H1 (cell line): ENCODE measurements at regions not wholly inside any gene's neighbourhood (a gene's known extent, or its start where the extent isn't known, plus 50 kb on each side); places are given as distances from the start of the nearest gene placed in this dataset.

Experiments
- CTCF ChIA-PET: fragments of 300-600 bp; sonication (Branson Sonifier 250); formaldehyde crosslinking; loops from one replicate; lab custom pipeline; 2021; ENCODE audit not compliant: partially characterized antibody; lab: Charles Lee
- POLR2A ChIA-PET: fragments of 300-600 bp; sonication (Branson Sonifier 250); formaldehyde crosslinking; loops from one replicate; lab custom pipeline; 2021; ENCODE audit warnings: inconsistent platforms; ENCODE audit not compliant: partially characterized antibody; lab: Charles Lee
- DNase-seq, 2 experiments: peaks; one replicate each; pipeline versions ENCODE4 v3.0.0 to v3.0.0-alpha.2; 2010 to 2022; ENCODE audit warnings: low spot score in 2 of 2, low read depth in 1 of 2, mixed read lengths in 1 of 2
- FAIRE-seq: peaks from 2 replicates; lab custom pipeline; 2011; peaks lifted over from hg19 to GRCh38; lab: Jason Lieb, UNC
- H2AFZ ChIP-seq: 2 replicates; pipeline ENCODE4 v1.8.1; 2012; ENCODE audit warnings: low read length, inconsistent platforms
- H2AK5ac ChIP-seq: 2 replicates; pipeline ENCODE4 v1.6.1; 2013; ENCODE audit warnings: low read depth, low read length
- H2BK120ac ChIP-seq: replicated peaks from 2 replicates; pipeline ENCODE3; 2013; ENCODE audit warnings: low read depth, low read length, inconsistent platforms
- H2BK12ac ChIP-seq: 2 replicates; pipeline ENCODE4 v1.6.1; 2013; ENCODE audit warnings: low read depth, low read length
- H2BK15ac ChIP-seq: 2 replicates; pipeline ENCODE4 v1.6.1; 2013; ENCODE audit warnings: low read length
- H2BK20ac ChIP-seq: 2 replicates; pipeline ENCODE4 v1.6.1; 2013; ENCODE audit warnings: low read length
- H2BK5ac ChIP-seq: 2 replicates; pipeline ENCODE4 v1.6.1; 2013; ENCODE audit warnings: low read depth, low read length
- H3K14ac ChIP-seq: 2 replicates; pipeline ENCODE4 v1.6.1; 2013; ENCODE audit warnings: inconsistent platforms; ENCODE audit not compliant: insufficient read length
- H3K18ac ChIP-seq: 2 replicates; pipeline ENCODE4 v1.6.1; 2013; ENCODE audit warnings: low read length; ENCODE audit errors: extremely low read depth
- H3K23ac ChIP-seq: 2 replicates; pipeline ENCODE4 v1.6.1; 2013; ENCODE audit warnings: inconsistent platforms; ENCODE audit not compliant: insufficient read length
- H3K23me2 ChIP-seq: 2 replicates; pipeline ENCODE4 v1.6.1; 2013; ENCODE audit warnings: low read depth, low read length
- H3K27ac ChIP-seq: 2 replicates; pipeline ENCODE4 v1.6.1; 2011; ENCODE audit warnings: low read depth, low read length, inconsistent platforms
- H3K27me3 ChIP-seq, 4 experiments: replicated peaks in 1 of 4; 1 replicate in 1 of 4; 2 replicates in 3 of 4; pipeline versions ENCODE4 v1.6.1 to v1.8.1; 2011 to 2013; ENCODE audit warnings: low read length in 3 of 4, mild to moderate bottlenecking in 3 of 4, inconsistent platforms in 2 of 4, mixed read lengths in 2 of 4, moderate library complexity in 1 of 4; ENCODE audit not compliant: control insufficient read depth in 3 of 4, insufficient read depth in 3 of 4; ENCODE audit errors: extremely low read depth in 1 of 4
- H3K36me3 ChIP-seq, 4 experiments: 2 replicates each; pipeline versions ENCODE4 v1.6.1 to v1.8.1; 2011 to 2013; ENCODE audit warnings: mild to moderate bottlenecking in 4 of 4, low read length in 3 of 4, moderate library complexity in 2 of 4, control low read depth in 1 of 4, inconsistent platforms in 1 of 4; ENCODE audit not compliant: insufficient read depth in 4 of 4, control insufficient read depth in 2 of 4
- H3K4ac ChIP-seq: replicated peaks from 2 replicates; pipeline ENCODE3; 2013; ENCODE audit warnings: low read length, low read depth, mixed read lengths, inconsistent platforms; ENCODE audit not compliant: insufficient read length
- H3K4me1 ChIP-seq, 4 experiments: replicated peaks in 1 of 4; 1 replicate in 1 of 4; 2 replicates in 3 of 4; pipeline versions ENCODE4 v1.6.1 to v1.8.1; 2011 to 2013; ENCODE audit warnings: low read length in 3 of 4, inconsistent platforms in 2 of 4, mixed read lengths in 1 of 4; ENCODE audit not compliant: insufficient read depth in 4 of 4, control insufficient read depth in 3 of 4
- H3K4me2 ChIP-seq, 2 experiments: 2 replicates each; pipeline versions ENCODE4 v1.6.1 to v1.8.1; 2011 to 2013; ENCODE audit warnings: low read depth in 2 of 2, low read length in 2 of 2, control low read depth in 1 of 2, inconsistent platforms in 1 of 2, mild to moderate bottlenecking in 1 of 2; ENCODE audit not compliant: insufficient read depth in 1 of 2
- H3K4me3 ChIP-seq, 4 experiments: fragments of 200-600, 300-600 bp in 1 of 4; sonication (generic), shearing (Covaris generic), sonication (Bioruptor Twin) in 1 of 4; 2 replicates each; pipeline versions ENCODE4 v1.5.1 to v1.8.1; 2011 to 2016; ENCODE audit warnings: low read length in 4 of 4, low read depth in 3 of 4, control low read depth in 2 of 4, inconsistent platforms in 2 of 4, mild to moderate bottlenecking in 2 of 4, mixed read lengths in 1 of 4, moderate library complexity in 1 of 4; ENCODE audit not compliant: insufficient read depth in 2 of 4; ENCODE audit errors: extremely low read depth in 1 of 4
- H3K56ac ChIP-seq: replicated peaks from 2 replicates; pipeline ENCODE3; 2013; ENCODE audit warnings: low read depth, mild to moderate bottlenecking, mixed read lengths, low read length, inconsistent platforms; ENCODE audit not compliant: insufficient read length
- H3K79me1 ChIP-seq: 2 replicates; pipeline ENCODE4 v1.6.1; 2013; ENCODE audit warnings: low read depth, low read length, control low read depth
- H3K79me2 ChIP-seq, 2 experiments: 2 replicates each; pipeline versions ENCODE4 v1.6.1 to v1.8.1; 2012 to 2013; ENCODE audit warnings: low read length in 2 of 2, mild to moderate bottlenecking in 2 of 2, inconsistent platforms in 1 of 2; ENCODE audit not compliant: insufficient read depth in 2 of 2, control insufficient read depth in 1 of 2
- H3K9ac ChIP-seq, 4 experiments: replicated peaks in 1 of 4; 1 replicate in 1 of 4; 2 replicates in 3 of 4; pipeline versions ENCODE4 v1.6.1 to v1.8.1; 2011 to 2013; ENCODE audit warnings: low read depth in 3 of 4, low read length in 3 of 4, control low read depth in 2 of 4, mild to moderate bottlenecking in 2 of 4, moderate library complexity in 2 of 4, inconsistent platforms in 1 of 4; ENCODE audit errors: extremely low read depth in 1 of 4
- H3K9me3 ChIP-seq, 2 experiments: 2 replicates each; pipeline versions ENCODE4 v1.6.1 to v1.8.1; 2012 to 2013; ENCODE audit warnings: mild to moderate bottlenecking in 2 of 2, moderate library complexity in 2 of 2, control low read depth in 1 of 2, inconsistent platforms in 1 of 2, low read depth in 1 of 2, low read length in 1 of 2, mixed read lengths in 1 of 2; ENCODE audit not compliant: insufficient read depth in 2 of 2
- H4K20me1 ChIP-seq, 2 experiments: replicated peaks in 1 of 2; 2 replicates each; pipeline versions ENCODE3 to v1.8.1; 2011 to 2013; ENCODE audit warnings: inconsistent platforms in 2 of 2, low read length in 2 of 2, mild to moderate bottlenecking in 1 of 2; ENCODE audit not compliant: insufficient read depth in 2 of 2, control insufficient read depth in 1 of 2
- H4K5ac ChIP-seq: 2 replicates; pipeline ENCODE4 v1.6.1; 2013; ENCODE audit warnings: low read length, low read depth, mixed read lengths, inconsistent platforms; ENCODE audit not compliant: insufficient read length
- H4K8ac ChIP-seq: 2 replicates; pipeline ENCODE4 v1.8.0; 2013; ENCODE audit warnings: mild to moderate bottlenecking, moderate library complexity, low read length, inconsistent platforms; ENCODE audit not compliant: insufficient read depth; ENCODE audit errors: extremely low read depth
- H4K91ac ChIP-seq: replicated peaks from 2 replicates; pipeline ENCODE3; 2013; ENCODE audit warnings: low read length, mixed read lengths, inconsistent platforms; ENCODE audit not compliant: insufficient read length
- BACH1 ChIP-seq: IDR thresholded peaks from 2 replicates; pipeline ENCODE4 v1.6.1; 2012; ENCODE audit warnings: low read length, improper control_type of control experiment
- CBX8 ChIP-seq: fragments of 300-800, 300-1000 bp; sonication (generic); IDR thresholded peaks from 2 replicates; pipeline ENCODE4 v1.7.1; 2016; ENCODE audit warnings: low read depth, low read length, borderline replicate concordance
- HDAC6 ChIP-seq: IDR thresholded peaks from one replicate; pipeline ENCODE4 v1.7.1; 2012; ENCODE audit warnings: low read depth, mild to moderate bottlenecking, inconsistent platforms, low read length, moderate library complexity
- NRF1 ChIP-seq: IDR thresholded peaks from 2 replicates; pipeline ENCODE4 v1.6.1; 2011; ENCODE audit warnings: mild to moderate bottlenecking, low read depth, low read length, improper control_type of control experiment
- SIRT6 ChIP-seq: IDR thresholded peaks from one replicate; pipeline ENCODE4 v1.7.1; 2012; ENCODE audit warnings: low read length, inconsistent platforms
- TEAD4 ChIP-seq: IDR thresholded peaks from 2 replicates; pipeline ENCODE4 v1.6.1; 2012; ENCODE audit warnings: low read depth, low read length, inconsistent platforms, mixed read lengths

DNA sequence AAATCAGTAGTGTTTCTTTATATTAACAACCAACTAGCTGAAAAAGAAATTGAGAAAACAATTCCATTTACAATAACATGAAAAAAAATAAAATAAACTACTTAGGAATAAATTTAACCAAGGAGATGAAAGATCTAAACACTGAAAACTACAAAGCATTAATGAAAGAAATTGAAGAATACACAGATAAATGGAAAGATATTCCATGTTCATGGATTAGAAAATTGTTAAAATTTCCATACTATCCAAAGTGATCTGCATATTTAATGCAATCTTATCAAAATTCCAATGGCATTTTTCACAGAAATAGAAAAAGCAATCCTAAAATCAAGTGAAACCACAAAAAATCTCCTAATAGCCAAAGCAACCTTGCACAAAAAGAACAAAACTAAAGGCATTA is 320.2 kb upstream of the GRAMD2B start:
- H2BK20ac ChIP-seq, result no peak overlapping the region
- H3K9ac ChIP-seq, result no peak overlapping the region
- no peaks in the 10 kb centered on the region for H3K27me3 ChIP-seq
- CTCF ChIA-PET, result no interaction called here
- H3K79me1 ChIP-seq, result no peaks in the 10 kb centered on the region
- no peak overlapping the region for H3K18ac ChIP-seq
- H4K20me1 ChIP-seq, result no peaks in the 10 kb centered on the region
- no peak overlapping the region for H3K23ac ChIP-seq
- H4K8ac ChIP-seq, result no peak overlapping the region
- no peaks in the 10 kb centered on the region for H3K4me1 ChIP-seq
- no peak overlapping the region for H3K27ac ChIP-seq
- no peaks in the 10 kb centered on the region for H3K9me3 ChIP-seq
- no peak overlapping the region for H3K4me3 ChIP-seq
- H3K36me3 ChIP-seq, result no peaks in the 10 kb centered on the region
- H2AFZ ChIP-seq, result no peak overlapping the region
- no peaks in the 10 kb centered on the region for H3K23me2 ChIP-seq
- no peak overlapping the region for H2BK120ac ChIP-seq
- POLR2A ChIA-PET, result no interaction called here
- H4K91ac ChIP-seq, result no peak overlapping the region
- FAIRE-seq, result no peak
- H2BK12ac ChIP-seq, result no peak overlapping the region
- no peak overlapping the region for H4K5ac ChIP-seq
- no peak overlapping the region for H3K14ac ChIP-seq
- no peak for DNase-seq
- no peak overlapping the region for H2BK15ac ChIP-seq
- no peak overlapping the region for H2AK5ac ChIP-seq
- H3K4me2 ChIP-seq, result no peak overlapping the region
- no peak overlapping the region for H3K4ac ChIP-seq
- no peak overlapping the region for H2BK5ac ChIP-seq
- no peak overlapping the region for H3K56ac ChIP-seq
- TF ChIP-seq HDAC6 (no peak), CBX8 (no peak), BACH1 (no peak), TEAD4 (no peak), NRF1 (no peak), SIRT6 (no peak)
- H3K79me2 ChIP-seq, result no peaks in the 10 kb centered on the region
